Psoas muscle (tissue), 7 donors: ENCODE measurements at regions not wholly inside any gene's neighbourhood (a gene's known extent, or its start where the extent isn't known, plus 50 kb on each side); places are given as distances from the start of the nearest gene placed in this dataset.

ENCODE experiments used
- ATAC-seq, 4 donors: fragments of 200-7000 bp; cut with Tn5 transposase; one replicate each; pipeline ENCODE4 v1.9.1; 2020; ENCODE audit warnings: moderate library complexity in 3 of 4, mild to moderate bottlenecking in 2 of 4
- DNase-seq, 2 donors: peaks; one replicate each; pipeline ENCODE4 v3.0.0-alpha.2; 2020
- H3K27ac ChIP-seq: fragments of 200-600 bp; one replicate; pipeline ENCODE4 v1.8.0; 2022
- H3K27me3 ChIP-seq, 3 donors: fragments of 200-600 bp in 1 of 3; one replicate each; pipeline versions ENCODE4 v1.6.1 to v1.8.0; 2013 to 2022; ENCODE audit warnings: low read length in 2 of 3, mild to moderate bottlenecking in 2 of 3, moderate library complexity in 1 of 3; ENCODE audit not compliant: insufficient read depth in 3 of 3
- H3K36me3 ChIP-seq, 2 donors: fragments of 200-600 bp in 1 of 2; one replicate each; pipeline versions ENCODE4 v1.6.1 to v1.8.0; 2013 to 2022; ENCODE audit warnings: low read depth in 1 of 2, mild to moderate bottlenecking in 1 of 2, moderate library complexity in 1 of 2; ENCODE audit not compliant: insufficient read depth in 1 of 2
- H3K4me1 ChIP-seq: fragments of 200-600 bp; one replicate; pipeline ENCODE4 v1.8.0; 2022
- H3K4me3 ChIP-seq: fragments of 200-600 bp; one replicate; pipeline ENCODE4 v1.8.0; 2022; ENCODE audit warnings: mild to moderate bottlenecking
- H3K9me3 ChIP-seq: fragments of 200-600 bp; one replicate; pipeline ENCODE4 v1.8.0; 2022
- WGBS, 3 donors: extraction: QIAGEN DNeasy Blood & Tissue Kit; methylation state at CpG; one replicate each; pipeline versions ENCODE4 v1.1.6 to v1.1.7; 2013; 5-methylcytosine and 5-hydroxymethylcytosine counted together
- intact Hi-C, 2 donors: fragments of 100-400 bp; cut with DNase I; formaldehyde crosslinking; loops; one replicate each; pipeline versions ENCODE4 v1.11.0 to v1.14.2; 2022
- TF ChIP-seq, protein P1 (sequence below): fragments of 200-600 bp; IDR thresholded peaks from one replicate; pipeline ENCODE4 v1.8.0; 2022; ENCODE audit warnings: antibody characterized with exemption
- donor health status: healthy with polysubstance abuse.
- donor health status: DM: no; HTN: no; CAD: no; lungs with moderate emphysema.
- donor health status: Bipolar disorder and iron deficiency.
- donor health status: healthy.
- donor health status: DM: yes; HTN: yes; CAD: no.
- donor health status: DM: no; HTN: no; CAD: no.
- donor health status: DM: yes; HTN: yes; CAD: no.

DNA sequence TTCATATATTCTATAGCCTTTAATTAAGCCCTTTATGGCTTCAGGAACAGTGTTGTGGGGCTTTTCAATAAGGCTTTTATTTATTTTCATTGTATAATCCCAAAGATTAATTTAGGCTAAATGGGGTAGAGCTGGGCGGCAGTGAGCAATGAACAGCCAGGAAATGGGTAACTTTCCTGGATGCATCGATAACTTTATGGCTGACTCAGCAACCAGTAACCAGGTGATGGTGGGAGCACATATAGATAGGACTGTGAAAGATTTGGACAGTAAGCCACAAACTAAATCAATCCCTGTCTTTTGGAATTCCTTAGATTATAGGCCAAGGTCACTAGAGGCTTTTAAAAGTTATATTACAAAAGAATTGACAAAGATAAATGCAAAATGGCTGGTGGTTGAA is 1260.6 kb upstream of the CELF4 start:
- Histone ChIP-seq H3K27ac (no peak overlapping the region), H3K36me3 (no peaks in the 10 kb centered on the region), H3K27me3 (no peaks in the 10 kb centered on the region), H3K4me3 (no peak overlapping the region), H3K9me3 (no peaks in the 10 kb centered on the region), H3K4me1 (no peaks in the 10 kb centered on the region)
- DNase-seq (no peak), ATAC-seq (no peak)
- intact Hi-C loops, result no loop called here
- 91 to 97% (median 91%) methylated on average over 2 of the region's 2 CpGs for WGBS, 3 donors
- TF ChIP-seq, protein P1, sequence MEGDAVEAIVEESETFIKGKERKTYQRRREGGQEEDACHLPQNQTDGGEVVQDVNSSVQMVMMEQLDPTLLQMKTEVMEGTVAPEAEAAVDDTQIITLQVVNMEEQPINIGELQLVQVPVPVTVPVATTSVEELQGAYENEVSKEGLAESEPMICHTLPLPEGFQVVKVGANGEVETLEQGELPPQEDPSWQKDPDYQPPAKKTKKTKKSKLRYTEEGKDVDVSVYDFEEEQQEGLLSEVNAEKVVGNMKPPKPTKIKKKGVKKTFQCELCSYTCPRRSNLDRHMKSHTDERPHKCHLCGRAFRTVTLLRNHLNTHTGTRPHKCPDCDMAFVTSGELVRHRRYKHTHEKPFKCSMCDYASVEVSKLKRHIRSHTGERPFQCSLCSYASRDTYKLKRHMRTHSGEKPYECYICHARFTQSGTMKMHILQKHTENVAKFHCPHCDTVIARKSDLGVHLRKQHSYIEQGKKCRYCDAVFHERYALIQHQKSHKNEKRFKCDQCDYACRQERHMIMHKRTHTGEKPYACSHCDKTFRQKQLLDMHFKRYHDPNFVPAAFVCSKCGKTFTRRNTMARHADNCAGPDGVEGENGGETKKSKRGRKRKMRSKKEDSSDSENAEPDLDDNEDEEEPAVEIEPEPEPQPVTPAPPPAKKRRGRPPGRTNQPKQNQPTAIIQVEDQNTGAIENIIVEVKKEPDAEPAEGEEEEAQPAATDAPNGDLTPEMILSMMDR, result no peak

DNA sequence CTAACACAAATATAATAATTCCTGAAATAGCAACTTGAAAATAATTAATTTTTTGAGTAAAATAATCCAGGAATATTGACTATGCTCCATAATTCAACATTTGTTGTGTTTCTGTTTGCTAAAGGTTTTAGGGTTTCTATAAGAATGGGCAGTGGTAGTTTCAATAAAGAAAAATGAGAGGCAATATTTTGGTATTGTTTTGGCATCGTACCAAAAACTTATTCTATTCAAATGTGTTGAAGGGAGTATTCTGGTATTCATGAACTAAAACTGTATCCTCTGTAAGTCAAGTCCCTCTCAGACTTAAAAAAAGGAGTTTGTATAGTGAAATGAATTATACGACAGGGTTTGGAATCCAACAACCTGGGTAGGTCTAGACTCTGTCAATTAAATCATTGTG is 1245.6 kb upstream of the CELF4 start:
- no peak for ATAC-seq

DNA sequence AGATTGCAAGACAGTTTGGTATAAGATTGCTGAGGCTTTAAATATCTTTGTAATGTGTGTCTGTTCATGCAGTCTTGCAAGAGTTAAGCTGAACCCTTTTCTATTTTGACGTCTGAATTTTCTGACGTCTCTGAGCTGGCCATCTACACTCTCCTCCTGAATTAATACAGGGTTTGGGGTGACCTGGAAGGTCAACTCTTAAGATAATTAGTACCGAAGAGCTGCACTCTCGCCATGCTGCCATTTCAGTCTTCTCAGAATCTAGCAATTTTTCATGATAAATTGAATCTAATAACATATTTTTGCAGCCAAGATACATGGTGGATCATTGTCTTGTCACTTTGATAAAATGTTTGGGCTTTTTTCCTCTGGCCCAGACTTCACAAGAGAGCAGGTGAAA is 1245.2 kb upstream of the CELF4 start:
- WGBS, 3 donors, result 65 to 68% (median 66%) methylated on average over 4 of the region's 4 CpGs
- ATAC-seq, result no peak
- intact Hi-C loops, result no loop called here

More for the DNA sequence above, 1245.6 kb upstream of the CELF4 start:
- DNase-seq, result no peak
- Histone ChIP-seq H3K9me3 (no peaks in the 10 kb centered on the region), H3K36me3 (no peaks in the 10 kb centered on the region), H3K4me3 (no peak overlapping the region), H3K27ac (no peak overlapping the region), H3K27me3 (no peaks in the 10 kb centered on the region), H3K4me1 (no peaks in the 10 kb centered on the region)
- WGBS, 3 donors, result 72 to 80% (median 74%) methylated on average over 2 of the region's 2 CpGs
- intact Hi-C loops, result no loop called here
- TF ChIP-seq, protein P1, result no peak

DNA sequence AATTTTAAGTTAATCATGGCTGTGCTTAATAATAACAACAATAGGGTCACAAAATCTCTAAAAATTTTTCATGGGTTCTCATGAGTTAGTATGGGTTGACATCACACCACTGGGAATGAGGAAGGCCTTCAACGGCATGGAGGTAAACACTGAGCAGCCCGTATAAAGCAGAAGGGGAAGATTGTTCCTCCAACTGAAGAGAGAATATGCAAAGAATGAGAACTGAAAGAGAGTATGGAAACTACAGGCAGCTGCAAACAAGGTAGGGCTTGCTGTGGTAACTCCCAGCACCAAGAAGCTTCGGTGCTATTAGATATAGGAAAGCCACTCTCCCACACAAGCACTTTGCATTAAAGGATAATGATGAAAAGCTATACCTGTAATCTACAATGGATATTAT is 1242.3 kb upstream of the CELF4 start:
- ATAC-seq, result no peak
- intact Hi-C loops, result no loop called here
- 79 to 89% (median 80%) methylated on average over 3 of the region's 3 CpGs for WGBS, 3 donors
- TF ChIP-seq, protein P1, result no peak
- no peaks in the 10 kb centered on the region for H3K9me3 ChIP-seq
- no peak overlapping the region for H3K4me3 ChIP-seq
- DNase-seq, result no peak
- no peaks in the 10 kb centered on the region for H3K36me3 ChIP-seq
- no peaks in the 10 kb centered on the region for H3K27me3 ChIP-seq
- H3K27ac ChIP-seq, result no peak overlapping the region
- H3K4me1 ChIP-seq, result no peaks in the 10 kb centered on the region

More for the DNA sequence above, 1245.2 kb upstream of the CELF4 start:
- H3K9me3 ChIP-seq, result no peaks in the 10 kb centered on the region
- TF ChIP-seq, protein P1, result no peak
- H3K4me3 ChIP-seq, result no peak overlapping the region
- no peaks in the 10 kb centered on the region for H3K4me1 ChIP-seq
- H3K27me3 ChIP-seq, result no peaks in the 10 kb centered on the region
- H3K36me3 ChIP-seq, result no peaks in the 10 kb centered on the region
- H3K27ac ChIP-seq, result no peak overlapping the region
- DNase-seq, result no peak

DNA sequence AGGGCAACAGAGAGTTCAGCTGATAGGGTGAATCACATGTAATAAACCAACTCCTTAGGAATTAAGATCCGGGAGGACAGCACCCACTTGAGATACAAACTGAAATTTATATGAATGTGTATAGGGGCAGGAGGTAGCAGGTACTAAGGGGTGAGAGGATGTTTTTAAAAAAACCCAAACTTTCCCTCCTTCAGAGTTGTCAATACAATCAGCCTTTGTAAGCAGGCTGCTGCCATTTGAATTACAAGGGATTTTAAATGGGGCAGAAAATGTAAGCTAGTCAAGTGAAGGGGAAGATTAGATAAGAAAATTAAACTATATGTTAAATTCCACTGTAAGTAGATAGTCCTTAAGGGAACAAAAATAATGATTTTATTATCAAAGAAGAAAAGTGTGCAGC is 1239.7 kb upstream of the CELF4 start:
- Histone ChIP-seq H3K9me3 (no peaks in the 10 kb centered on the region), H3K36me3 (no peaks in the 10 kb centered on the region), H3K27ac (no peak overlapping the region), H3K4me3 (no peak overlapping the region), H3K4me1 (no peaks in the 10 kb centered on the region), H3K27me3 (no peaks in the 10 kb centered on the region)
- DNase-seq (no peak), ATAC-seq (no peak)
- intact Hi-C loops, result no loop called here
- TF ChIP-seq, protein P1, result no peak
- 53 to 61% (median 59%) methylated on average over 1 of the region's 1 CpG for WGBS, 3 donors
